ENCODE measurements at regions not wholly inside any gene's neighbourhood (a gene's known extent, or its start where the extent isn't known, plus 50 kb on each side); places are given as distances from the start of the nearest gene placed in this dataset.
"Not testable (repeated sequence)": the region's sequence is repeated elsewhere in the genome, so short reads cannot be mapped to it uniquely, and the experiment has no call there.

GRCh38 chr4:31467781-31468180 lies 747.6 kb downstream of the PCDH7 start:
- intact Hi-C loops (cut with micrococcal nuclease; ENCODE audit: unreplicated experiment): no loop called here
- no peak for TF ChIP-seq CTCF (IDR thresholded peaks at IDR 0.05; ENCODE audit: insufficient read depth in 1 of 2, low read depth in 1 of 2, low read length in 1 of 2, severe bottlenecking in 1 of 2, unreplicated experiment in 1 of 2)
- no peaks in the 10 kb centered on the region for H3K9me3 ChIP-seq
- no peaks in the 10 kb centered on the region for H3K27me3 ChIP-seq (replicated peaks; ENCODE audit: control insufficient read depth, insufficient read depth, low read length)
- CTCF ChIA-PET: no interaction called here
- H3K4me3 Mint-ChIP-seq (ENCODE audit: unreplicated experiment): no peak overlapping the region
- no peaks in the 10 kb centered on the region for H3K4me1 ChIP-seq
- no peak overlapping the region for H3K4me3 ChIP-seq (ENCODE audit: low read depth, low read length)
- no peaks in the 10 kb centered on the region for H3K4me1 Mint-ChIP-seq (ENCODE audit: low read depth, unreplicated experiment)
- DNase-seq: no peak
- no peaks in the 10 kb centered on the region for H3K9me3 Mint-ChIP-seq (ENCODE audit: unreplicated experiment)
- POLR2A ChIA-PET: no interaction called here
- BruUV-seq (replicated peaks): no TSS peak
- H3K36me3 ChIP-seq (ENCODE audit: control insufficient read depth, insufficient read depth, low read length): no peaks in the 10 kb centered on the region
- H3K36me3 Mint-ChIP-seq (ENCODE audit: insufficient read depth, unreplicated experiment): no peaks in the 10 kb centered on the region
- no peak overlapping the region for H3K27ac Mint-ChIP-seq (ENCODE audit: unreplicated experiment)
- H3K27me3 Mint-ChIP-seq (ENCODE audit: insufficient read depth, unreplicated experiment): no peaks in the 10 kb centered on the region

GRCh38 chr4:31474221-31474620 lies 754.1 kb downstream of the PCDH7 start:
- no TSS peak for BruUV-seq (replicated peaks)
- Histone ChIP-seq H3K36me3 (ENCODE audit: control insufficient read depth, insufficient read depth, low read length) (no peaks in the 10 kb centered on the region), H3K9me3 (no peaks in the 10 kb centered on the region), H3K27me3 (replicated peaks; ENCODE audit: control insufficient read depth, insufficient read depth, low read length) (no peaks in the 10 kb centered on the region), H3K4me3 (ENCODE audit: low read depth, low read length) (no peak overlapping the region), H3K4me1 (no peaks in the 10 kb centered on the region)
- Mint-ChIP-seq H3K27ac (ENCODE audit: unreplicated experiment) (no peak overlapping the region), H3K4me1 (ENCODE audit: low read depth, unreplicated experiment) (no peaks in the 10 kb centered on the region), H3K36me3 (ENCODE audit: insufficient read depth, unreplicated experiment) (no peaks in the 10 kb centered on the region), H3K27me3 (ENCODE audit: insufficient read depth, unreplicated experiment) (no peaks in the 10 kb centered on the region), H3K9me3 (ENCODE audit: unreplicated experiment) (no peaks in the 10 kb centered on the region), H3K4me3 (ENCODE audit: unreplicated experiment) (no peak overlapping the region)
- DNase-seq: no peak
- TF ChIP-seq CTCF (IDR thresholded peaks at IDR 0.05; ENCODE audit: insufficient read depth in 1 of 2, low read depth in 1 of 2, low read length in 1 of 2, severe bottlenecking in 1 of 2, unreplicated experiment in 1 of 2): no peak
- ChIA-PET POLR2A (no interaction called here), CTCF (no interaction called here)
- intact Hi-C loops (cut with micrococcal nuclease; ENCODE audit: unreplicated experiment): no loop called here

- intact Hi-C loops (cut with micrococcal nuclease; ENCODE audit: unreplicated experiment): no loop called here
- no peaks in the 10 kb centered on the region for H3K9me3 ChIP-seq
- POLR2A ChIA-PET: no interaction called here
- no peaks in the 10 kb centered on the region for H3K27me3 Mint-ChIP-seq (ENCODE audit: insufficient read depth, unreplicated experiment)
- no peaks in the 10 kb centered on the region for H3K36me3 Mint-ChIP-seq (ENCODE audit: insufficient read depth, unreplicated experiment)
- BruUV-seq (replicated peaks): no TSS peak
- CTCF ChIA-PET: no interaction called here
- H3K4me3 ChIP-seq (ENCODE audit: low read depth, low read length): no peak overlapping the region
- no peak for DNase-seq
- no peaks in the 10 kb centered on the region for H3K4me1 Mint-ChIP-seq (ENCODE audit: low read depth, unreplicated experiment)
- TF ChIP-seq CTCF (IDR thresholded peaks at IDR 0.05; ENCODE audit: insufficient read depth in 1 of 2, low read depth in 1 of 2, low read length in 1 of 2, severe bottlenecking in 1 of 2, unreplicated experiment in 1 of 2): no peak
- H3K27ac Mint-ChIP-seq (ENCODE audit: unreplicated experiment): no peak overlapping the region
- H3K4me3 Mint-ChIP-seq (ENCODE audit: unreplicated experiment): no peak overlapping the region
- no peaks in the 10 kb centered on the region for H3K27me3 ChIP-seq (replicated peaks; ENCODE audit: control insufficient read depth, insufficient read depth, low read length)
- H3K36me3 ChIP-seq (ENCODE audit: control insufficient read depth, insufficient read depth, low read length): no peaks in the 10 kb centered on the region
- no peaks in the 10 kb centered on the region for H3K4me1 ChIP-seq
- H3K9me3 Mint-ChIP-seq (ENCODE audit: unreplicated experiment): no peaks in the 10 kb centered on the region
Observed at GRCh38 chr4:31482691-31483090, 762.5 kb downstream of the PCDH7 start.

- H3K27me3 Mint-ChIP-seq (ENCODE audit: insufficient read depth, unreplicated experiment); intact Hi-C loops (cut with micrococcal nuclease; ENCODE audit: unreplicated experiment); H3K36me3 Mint-ChIP-seq (ENCODE audit: insufficient read depth, unreplicated experiment); POLR2A ChIA-PET; DNase-seq; H3K27me3 ChIP-seq (replicated peaks; ENCODE audit: control insufficient read depth, insufficient read depth, low read length); H3K27ac Mint-ChIP-seq (ENCODE audit: unreplicated experiment); BruUV-seq (replicated peaks); H3K4me3 Mint-ChIP-seq (ENCODE audit: unreplicated experiment); H3K4me3 ChIP-seq (ENCODE audit: low read depth, low read length); CTCF ChIA-PET; H3K36me3 ChIP-seq (ENCODE audit: control insufficient read depth, insufficient read depth, low read length); H3K9me3 ChIP-seq; H3K4me1 Mint-ChIP-seq (ENCODE audit: low read depth, unreplicated experiment); H3K9me3 Mint-ChIP-seq (ENCODE audit: unreplicated experiment); H3K4me1 ChIP-seq: not testable (repeated sequence)
Observed at GRCh38 chr4:31499216-31499615, 779.0 kb downstream of the PCDH7 start.

Data from Caco-2 (cell line).